GM19023 (cell line): ENCODE measurements at regions not wholly inside any gene's neighbourhood (a gene's known extent, or its start where the extent isn't known, plus 50 kb on each side); places are given as distances from the start of the nearest gene placed in this dataset.
"Not testable (repeated sequence)": the region's sequence is repeated elsewhere in the genome, so short reads cannot be mapped to it uniquely, and the experiment has no call there.

Source experiments
- ATAC-seq: cut with Tn5 transposase; IDR thresholded peaks from one replicate; pipeline ENCODE4 v1.9.1; 2021; ENCODE audit warnings: mild to moderate bottlenecking, moderate library complexity; ENCODE audit not compliant: unreplicated experiment

DNA sequence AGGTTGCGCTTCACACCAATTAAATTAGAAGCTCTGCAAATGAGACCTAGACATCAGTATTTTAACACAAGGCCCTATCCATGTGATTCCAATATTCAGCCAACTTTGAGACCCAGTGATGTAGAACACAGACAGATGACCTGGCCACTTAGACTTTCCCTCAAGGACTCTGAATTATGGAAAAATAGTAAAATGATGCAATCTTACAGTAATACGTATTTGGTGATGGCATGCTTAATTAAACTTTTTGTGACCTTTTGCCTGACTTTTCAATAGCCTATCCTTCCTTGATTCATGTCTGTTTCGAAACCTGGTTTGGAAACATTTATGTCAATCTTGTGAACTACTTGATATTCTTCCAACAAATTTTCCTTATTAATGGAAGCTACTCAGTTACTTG lies 521.2 kb downstream of the KCNA4 start:
- no peak for ATAC-seq

DNA sequence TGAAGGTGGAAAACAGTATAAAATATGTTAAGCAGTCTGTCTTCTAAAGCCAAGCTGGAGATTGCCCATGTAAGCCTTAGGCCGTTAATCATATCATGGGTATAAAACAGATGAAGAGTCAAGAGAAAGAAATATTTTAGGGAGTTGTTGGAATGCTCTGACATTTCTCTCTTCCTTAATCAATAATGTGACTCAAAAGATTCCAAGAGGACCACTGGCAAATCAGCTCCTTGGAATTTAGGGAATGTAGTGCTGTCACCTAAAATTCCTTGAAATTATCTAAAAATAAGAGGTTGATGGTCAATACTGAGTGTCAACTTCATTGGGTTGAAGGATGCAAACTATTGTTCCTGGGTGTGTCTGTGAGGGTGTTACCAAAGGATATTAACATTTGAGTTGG lies 525.9 kb downstream of the KCNA4 start:
- ATAC-seq, result no peak

DNA sequence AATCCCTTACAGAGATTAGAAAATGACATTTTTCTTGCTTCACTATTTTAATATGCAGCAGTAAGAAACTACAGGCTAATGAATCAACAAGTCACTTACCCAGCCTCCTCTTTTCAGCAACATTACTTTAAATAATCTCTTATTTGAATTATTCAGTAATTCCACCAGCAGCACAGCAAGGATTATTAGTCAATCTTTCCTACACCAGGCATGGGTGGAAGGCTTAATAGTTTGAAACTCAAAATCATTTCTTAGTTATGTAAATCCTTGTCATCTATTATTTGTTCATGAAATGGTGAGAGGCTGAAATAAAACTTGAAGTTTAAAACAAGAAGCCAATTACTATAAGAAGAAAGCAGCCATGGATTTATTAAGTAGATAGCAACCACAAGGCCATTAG lies 530.5 kb downstream of the KCNA4 start:
- ATAC-seq, result no peak

DNA sequence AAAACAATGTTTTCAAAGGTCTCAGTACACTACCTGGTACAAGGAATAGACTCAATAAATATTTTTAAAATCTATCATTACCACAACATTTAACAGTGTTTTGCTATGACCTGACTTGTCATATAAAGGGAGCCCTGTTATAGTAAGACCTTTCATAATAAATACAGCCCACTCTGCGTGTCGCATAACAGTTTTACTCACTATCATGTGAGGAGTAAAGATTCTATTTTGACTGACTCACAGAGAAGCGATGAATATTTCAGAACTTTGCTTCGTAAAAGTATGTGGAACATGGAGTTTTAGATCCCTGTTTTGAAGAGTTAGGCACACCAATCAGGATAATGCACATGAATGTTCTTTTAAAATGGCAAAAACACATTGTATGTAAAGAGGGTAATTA lies 531.2 kb downstream of the KCNA4 start:
- ATAC-seq, result no peak

DNA sequence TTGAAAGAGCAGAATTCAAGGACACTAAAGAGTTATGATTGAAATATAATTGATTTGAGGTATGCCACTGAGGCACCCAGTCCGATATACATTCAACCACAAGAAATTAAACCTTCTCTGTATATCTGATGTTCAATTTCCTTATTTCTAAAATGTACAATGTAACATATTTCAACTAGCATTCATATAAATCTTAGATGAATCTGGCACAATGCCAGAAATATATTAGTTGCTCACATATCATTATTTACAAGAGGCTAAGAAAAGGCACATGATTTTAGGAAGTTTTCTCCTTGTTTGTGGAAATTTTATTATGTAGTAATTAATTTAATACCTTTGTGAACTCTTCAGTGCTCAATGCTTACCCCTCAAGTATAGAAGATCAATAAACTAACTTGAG lies 532.3 kb downstream of the KCNA4 start:
- no peak for ATAC-seq

DNA sequence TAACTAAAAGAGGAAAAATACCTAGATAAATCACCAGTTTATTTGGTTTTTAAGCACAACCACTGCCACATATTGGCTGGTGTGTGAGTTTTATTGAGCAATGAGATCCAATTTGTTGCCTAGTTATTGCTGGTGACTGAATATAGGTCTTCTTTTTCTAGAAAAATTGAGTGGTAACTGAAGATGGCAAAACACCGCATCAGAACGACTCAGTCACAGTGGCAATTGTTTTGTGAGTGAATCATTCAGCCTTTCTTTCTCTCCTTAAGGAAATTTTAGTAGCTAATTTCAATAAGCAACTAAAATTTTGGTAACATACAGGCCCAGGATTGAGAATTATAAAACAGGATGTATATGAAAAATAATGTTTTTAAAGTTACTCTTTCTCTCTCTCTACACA lies 533.0 kb downstream of the KCNA4 start:
- no peak for ATAC-seq

DNA sequence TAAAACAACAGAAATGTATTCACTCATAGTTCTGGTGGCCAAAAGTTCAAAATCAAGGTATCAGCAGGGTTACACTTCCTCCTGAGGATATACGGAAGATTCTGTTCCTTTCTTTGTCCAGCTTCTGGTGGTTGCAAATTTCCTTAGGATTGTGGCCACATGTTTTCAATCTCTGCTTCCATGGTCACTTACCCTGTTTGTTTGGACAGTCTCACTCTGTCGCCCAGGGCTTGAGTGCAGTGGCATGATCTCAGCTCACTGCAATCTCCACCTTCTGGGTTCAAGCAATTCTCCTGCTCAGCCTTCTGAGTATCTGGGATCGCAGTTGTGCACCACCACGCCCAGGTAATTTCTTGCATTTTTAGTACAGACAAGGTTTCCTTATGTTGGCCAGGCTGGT lies 534.3 kb downstream of the KCNA4 start:
- ATAC-seq, result no peak

DNA sequence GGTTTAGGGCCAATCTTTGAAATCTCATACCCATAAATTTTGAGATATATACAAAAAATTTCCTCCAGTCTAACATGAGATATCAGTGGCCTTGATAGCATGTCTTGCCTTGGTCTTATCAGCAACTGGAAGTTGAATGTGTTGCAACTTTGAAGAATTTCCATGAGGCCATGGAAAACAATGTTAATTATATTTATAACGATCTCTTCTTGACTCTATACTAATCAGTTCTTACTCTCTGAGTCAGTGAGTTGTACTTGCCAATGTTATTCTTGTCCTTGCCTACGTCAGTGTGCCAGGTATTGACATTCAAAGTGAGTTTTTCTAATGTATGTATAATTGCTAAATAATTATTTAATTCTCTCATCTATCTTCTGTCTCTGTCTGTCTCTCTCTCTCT lies 535.1 kb downstream of the KCNA4 start:
- ATAC-seq, result no peak

DNA sequence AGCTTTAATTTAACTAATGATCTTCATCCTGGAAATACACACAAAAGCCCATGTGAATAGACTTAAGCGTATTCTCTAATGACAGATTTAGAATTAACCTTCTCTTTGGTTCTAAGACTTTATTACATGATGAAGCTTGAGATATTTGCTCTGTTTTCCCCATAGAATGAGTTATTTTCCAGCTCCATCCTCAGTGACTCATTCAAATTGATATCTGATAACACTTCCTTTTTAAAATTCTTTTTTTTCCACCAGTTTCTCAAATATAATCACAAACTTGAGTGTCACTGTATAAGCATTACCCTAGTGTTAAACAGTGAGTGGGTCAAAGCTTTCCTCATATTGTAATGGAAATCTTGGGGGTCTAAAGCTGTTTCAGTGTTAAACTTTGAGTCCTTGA lies 535.8 kb downstream of the KCNA4 start:
- no peak for ATAC-seq

DNA sequence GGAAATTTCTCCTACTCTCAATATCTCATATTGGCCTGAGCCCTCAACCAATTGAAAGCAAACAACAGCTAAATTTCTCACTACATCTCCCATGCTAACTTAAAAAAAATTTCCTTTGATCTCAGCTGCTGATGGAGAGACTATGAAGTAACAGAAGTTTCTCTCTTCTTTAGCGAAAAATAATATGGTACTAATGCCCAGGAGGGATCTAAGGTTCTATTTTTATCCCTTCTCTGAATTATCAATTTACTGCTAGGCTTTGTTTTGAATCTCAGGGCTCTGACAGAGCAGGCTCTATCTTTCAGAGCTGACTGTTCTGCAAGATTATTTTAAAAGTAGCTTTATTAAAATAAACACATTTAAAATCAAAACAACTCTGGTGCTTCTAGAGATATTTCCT lies 558.6 kb downstream of the KCNA4 start:
- no peak for ATAC-seq

DNA sequence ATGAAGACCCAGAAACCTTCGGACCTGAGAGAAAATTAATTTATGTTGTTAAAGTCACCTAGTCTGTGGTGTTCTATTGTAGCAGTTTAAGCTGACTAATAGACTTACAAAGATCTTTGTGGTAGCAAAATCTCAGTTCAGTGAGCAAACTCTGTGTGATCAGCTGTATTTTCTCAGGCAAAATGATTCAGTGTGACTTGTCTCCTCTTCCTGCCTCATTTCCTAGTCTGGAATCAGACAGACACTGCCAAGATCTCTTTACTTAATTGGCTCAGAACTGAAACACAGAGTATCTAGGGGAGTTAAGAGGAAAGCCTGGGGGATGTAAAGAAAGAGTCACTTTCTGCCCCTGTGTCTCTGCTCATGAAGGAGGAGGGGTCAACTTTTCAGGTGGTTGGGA lies 564.7 kb downstream of the KCNA4 start:
- no peak for ATAC-seq

DNA sequence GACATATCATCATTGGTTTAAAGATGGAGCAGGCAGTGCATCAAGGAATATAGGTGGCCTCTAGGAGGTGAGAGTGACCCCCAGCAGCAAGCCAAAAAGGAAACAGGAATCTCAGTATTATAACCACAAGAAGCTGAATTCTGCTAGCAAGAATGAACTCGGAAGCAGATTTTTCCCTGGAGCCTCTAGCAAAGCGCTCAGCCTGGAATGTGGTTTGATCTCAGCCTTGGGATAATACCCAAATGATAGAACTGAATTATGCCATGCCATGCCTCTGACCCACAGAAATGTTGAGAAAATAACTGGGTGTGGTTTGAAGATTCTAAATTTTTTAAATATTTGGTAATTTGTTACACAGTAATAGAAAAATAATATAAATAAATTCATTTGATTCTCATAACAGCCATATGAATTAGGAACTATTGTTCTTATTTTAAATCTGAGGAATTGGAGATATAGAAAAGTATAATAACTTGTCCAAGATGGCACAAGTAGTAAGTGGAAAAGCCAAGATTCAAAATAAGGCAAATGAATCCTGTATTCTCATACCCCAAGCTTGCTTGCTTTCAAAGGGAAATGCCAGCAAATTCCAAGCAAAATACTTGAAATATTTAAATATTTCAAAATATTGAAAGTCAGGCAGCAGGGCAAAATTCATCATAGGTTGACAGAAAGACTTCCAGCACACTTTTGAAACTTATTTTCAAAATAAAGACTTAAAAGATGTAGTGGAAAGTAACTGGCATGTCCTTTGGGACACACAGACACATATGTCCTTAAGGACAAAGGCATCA lies 567.4 kb downstream of the KCNA4 start:
- ATAC-seq, result no peak

DNA sequence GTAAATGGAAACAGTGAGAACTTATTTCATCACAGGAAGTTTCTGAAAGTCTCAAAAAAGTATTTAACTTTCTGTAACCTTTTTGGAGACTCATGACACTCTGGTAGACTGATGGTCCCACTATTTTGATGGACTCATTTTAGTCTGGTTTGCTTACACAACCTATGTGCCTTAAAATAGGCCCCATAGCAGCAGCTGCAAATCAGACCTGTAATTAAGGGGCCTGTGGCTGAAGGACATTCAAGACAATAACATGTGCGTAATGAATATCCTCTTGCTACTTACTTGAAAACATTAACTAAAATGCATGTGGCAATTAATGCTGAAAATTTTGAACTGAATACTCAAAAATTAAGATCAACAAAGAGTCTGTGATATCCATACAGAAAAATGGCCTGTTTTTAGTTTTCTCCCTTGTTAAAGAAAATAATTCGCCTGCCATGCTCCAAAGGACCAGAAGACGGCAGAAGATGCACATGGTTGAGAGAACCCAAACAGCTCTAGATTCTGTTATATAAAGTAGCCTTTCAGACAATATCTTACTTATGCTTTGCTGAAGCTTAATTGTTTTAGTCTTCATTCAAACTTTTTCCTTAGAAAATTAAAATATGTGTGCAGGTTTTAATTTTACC lies 568.5 kb downstream of the KCNA4 start:
- no peak for ATAC-seq

DNA sequence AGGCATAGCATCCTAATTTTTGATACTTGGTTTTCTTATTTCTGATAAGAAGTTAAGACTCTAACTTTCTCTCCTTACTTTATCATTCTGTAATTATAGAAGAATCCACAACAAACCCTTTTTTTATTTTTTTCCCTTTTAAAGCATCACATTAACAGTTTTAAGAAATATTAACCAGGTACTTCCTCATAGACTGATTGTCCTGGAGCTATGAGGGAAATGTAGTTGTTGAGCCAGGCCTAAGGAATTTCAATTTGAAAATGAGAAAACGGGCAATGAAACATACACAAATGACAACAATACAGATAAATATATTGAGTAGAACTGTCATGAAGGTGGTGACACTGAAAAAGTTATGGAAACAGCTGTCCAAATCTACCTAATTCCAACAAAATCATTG lies 569.0 kb downstream of the KCNA4 start:
- no peak for ATAC-seq

DNA sequence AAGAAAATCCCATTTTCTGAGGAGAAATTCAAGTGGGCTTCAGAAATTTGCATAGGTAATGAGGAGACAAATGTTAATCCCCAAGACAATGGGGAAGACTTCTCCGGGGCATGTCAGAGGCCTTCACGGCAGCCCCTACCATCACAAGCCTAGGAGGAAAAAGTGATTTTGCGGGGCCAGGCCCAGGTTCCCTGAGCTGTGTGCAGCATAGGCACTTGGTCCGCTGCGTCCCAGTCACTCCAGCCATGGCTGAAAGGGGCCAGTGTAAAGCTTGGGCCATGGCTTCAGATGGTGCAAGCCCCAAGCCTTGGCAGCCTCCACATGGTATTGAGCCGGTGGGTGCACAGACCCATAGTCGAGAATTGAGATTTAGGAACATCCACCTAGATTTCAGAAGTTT lies 570.7 kb downstream of the KCNA4 start:
- no peak for ATAC-seq

DNA sequence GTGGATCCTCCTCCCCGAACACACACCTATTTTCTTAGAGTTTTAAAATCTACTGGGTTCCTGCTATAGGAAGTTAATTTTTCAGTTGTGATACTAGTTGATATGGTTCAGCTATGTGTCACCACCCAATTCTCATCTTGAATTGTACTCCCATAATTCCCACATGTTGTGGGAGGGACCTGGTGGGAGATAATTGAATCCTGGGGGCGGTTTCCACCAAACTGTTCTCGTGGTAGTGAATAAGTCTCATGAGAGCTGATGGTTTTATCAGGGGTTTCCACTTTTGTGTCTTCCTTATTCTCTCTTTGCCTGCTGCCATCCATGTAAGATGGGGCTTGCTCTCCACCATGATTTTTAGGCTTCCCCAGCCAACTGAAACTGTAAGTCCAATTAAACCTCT lies 571.6 kb downstream of the KCNA4 start:
- ATAC-seq, result not testable (repeated sequence)

DNA sequence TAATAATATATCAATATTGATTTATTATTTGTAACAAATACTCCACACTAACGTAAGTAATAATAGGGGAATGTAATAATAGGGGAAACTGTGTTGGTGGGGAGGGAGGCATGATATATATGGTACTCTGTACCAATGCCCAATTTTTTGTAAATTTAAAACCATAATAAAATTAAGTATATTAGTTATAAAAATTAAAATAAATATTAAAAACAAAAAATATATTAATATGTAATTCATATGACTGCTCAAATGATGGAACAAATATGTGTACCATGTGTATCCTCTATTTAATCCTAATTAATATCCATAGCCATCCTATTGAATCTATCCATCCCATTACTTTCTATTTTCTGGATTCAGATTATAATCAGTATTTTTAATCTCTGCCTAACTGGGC lies 578.0 kb downstream of the KCNA4 start:
- no peak for ATAC-seq

DNA sequence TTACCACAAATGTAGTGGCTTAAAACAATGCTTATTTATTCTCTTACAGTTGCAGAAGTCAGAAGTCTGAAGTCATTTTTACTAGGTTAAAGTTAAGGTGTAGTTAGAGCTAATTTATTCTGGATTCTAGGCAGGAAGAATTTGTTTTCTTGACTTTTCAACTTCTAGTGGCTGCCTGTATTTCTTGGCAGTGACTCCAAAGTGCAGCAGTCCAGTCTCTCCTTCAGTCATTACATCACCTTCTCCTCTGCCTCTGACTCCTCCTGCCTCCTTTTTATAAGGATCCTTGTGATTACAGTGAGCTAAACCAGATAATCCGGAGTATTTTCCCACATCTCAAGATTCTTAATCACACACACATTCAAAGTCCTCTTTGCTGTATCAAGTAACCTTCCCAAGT lies 581.4 kb downstream of the KCNA4 start:
- ATAC-seq, result no peak

DNA sequence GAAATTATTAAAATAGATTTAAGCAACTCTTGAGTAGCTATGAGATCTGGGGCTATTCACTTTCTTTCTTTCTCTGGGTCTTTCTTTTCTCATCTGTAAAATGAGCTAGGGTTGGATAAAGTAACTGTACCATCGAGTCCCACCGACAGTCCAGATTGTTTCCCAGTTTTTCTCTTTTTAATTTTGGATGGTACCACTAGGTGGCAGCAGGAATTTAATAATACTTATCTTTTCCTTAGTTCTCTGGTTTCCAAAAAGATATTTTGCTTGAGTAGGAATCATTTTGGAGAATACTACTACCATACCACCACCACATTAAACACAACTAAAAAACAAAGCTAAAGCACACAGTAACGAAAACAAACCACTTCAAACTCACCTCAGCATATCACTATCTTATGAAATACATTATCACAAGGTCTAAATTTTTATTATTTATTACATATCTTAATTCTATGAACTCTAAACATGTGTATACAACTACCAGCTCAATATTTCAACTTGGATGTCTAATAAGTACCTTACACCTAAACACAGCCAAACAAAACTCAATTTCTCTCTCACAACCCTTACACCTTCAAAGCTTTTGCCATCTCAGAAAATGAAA lies 584.0 kb downstream of the KCNA4 start:
- ATAC-seq, result no peak

DNA sequence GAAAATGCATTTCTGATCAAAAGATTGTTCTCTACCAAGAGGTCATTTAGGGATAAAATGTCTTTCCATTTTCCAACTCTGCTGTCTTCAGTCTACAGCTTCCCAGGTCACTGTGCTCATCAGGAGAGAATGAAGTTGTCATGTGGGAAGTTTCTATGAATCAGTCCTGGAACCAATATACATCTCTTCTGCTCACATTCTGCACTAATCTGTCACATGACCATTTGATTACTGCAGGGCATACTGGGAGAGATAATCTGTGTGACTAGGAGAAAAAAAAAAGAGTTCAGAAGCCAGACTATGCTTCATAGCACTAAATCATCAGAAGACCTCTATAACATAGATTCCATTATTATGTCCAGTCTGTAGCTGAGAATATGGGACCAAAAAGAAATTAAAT lies 611.5 kb downstream of the KCNA4 start:
- ATAC-seq, result no peak

DNA sequence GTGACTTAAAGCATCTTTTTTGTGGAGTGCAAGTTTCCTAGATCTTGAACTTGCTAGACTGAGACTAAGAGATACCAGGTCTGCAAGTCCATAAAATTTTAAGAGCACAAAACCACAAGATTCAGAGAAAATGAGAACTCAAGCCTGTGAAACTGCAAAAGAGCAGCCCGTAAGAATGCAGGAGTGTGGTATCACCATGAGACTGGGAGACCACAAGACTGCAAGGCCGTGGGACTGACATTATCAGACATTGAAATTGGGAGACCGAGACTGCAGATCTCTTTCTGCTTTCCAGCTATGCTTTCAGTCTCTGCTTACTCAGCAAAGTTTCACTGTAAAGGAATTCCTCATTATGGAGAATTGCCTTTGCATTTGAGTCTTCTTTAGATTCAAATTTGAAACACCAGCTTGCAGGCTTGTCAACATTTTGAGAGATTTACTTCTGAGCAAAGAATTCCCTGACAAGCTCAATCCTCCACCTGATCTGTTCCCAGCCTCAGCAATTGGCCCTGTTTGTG lies 621.2 kb downstream of the KCNA4 start:
- ATAC-seq, result no peak

DNA sequence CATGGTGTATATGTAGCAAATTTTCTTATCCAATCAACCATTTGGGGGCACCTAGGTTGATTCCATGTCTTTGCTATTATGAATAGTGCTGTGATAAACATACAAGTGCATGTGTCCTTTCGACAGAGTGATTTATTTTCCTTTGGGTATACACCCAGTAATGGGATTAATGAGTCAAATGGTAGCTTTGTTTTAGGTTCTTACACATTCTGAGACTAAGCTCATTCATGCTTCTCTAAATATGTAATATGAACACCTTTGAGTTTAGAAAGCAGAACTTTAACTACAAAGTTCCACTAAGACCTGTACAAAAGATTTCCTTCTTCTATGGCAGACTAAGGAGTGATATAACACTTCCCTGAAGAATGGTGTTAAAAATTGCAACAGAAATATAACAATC lies 627.0 kb downstream of the KCNA4 start:
- no peak for ATAC-seq
